Neural cell (in vitro differentiated cells): ENCODE measurements at regions not wholly inside any gene's neighbourhood (a gene's known extent, or its start where the extent isn't known, plus 50 kb on each side); places are given as distances from the start of the nearest gene placed in this dataset.

Source experiments
- EP300 ChIP-seq: fragments of 450-650 bp; conservative IDR thresholded peaks from 2 replicates; pipeline ENCODE4 v1.6.1; 2014; ENCODE audit warnings: antibody characterized with exemption, mild to moderate bottlenecking, moderate library complexity; ENCODE audit not compliant: poor library complexity, severe bottlenecking
- EZH2 ChIP-seq: fragments of 200-600, 300-800 bp; shearing (Covaris generic), sonication (generic); IDR thresholded peaks from 2 replicates; pipeline ENCODE4 v1.6.1; 2014; ENCODE audit warnings: antibody characterized with exemption, low read length, borderline replicate concordance, mild to moderate bottlenecking; ENCODE audit not compliant: insufficient read depth, poor library complexity, severe bottlenecking
- MXI1 ChIP-seq: fragments of 450-650 bp; conservative IDR thresholded peaks from 2 replicates; pipeline ENCODE4 v1.6.1; 2014; ENCODE audit warnings: antibody characterized with exemption, mild to moderate bottlenecking; ENCODE audit not compliant: poor library complexity, severe bottlenecking
- POLR2AphosphoS5 ChIP-seq: IDR thresholded peaks from 2 replicates; pipeline ENCODE4 v1.6.1; 2012
- RAD21 ChIP-seq: fragments of 450-650 bp; conservative IDR thresholded peaks from 2 replicates; pipeline ENCODE4 v1.6.1; 2014; ENCODE audit warnings: antibody characterized with exemption, mild to moderate bottlenecking, moderate library complexity
- SMC3 ChIP-seq: fragments of 450-650 bp; conservative IDR thresholded peaks from 2 replicates; pipeline ENCODE4 v1.6.1; 2014; ENCODE audit warnings: antibody characterized with exemption, mild to moderate bottlenecking, moderate library complexity; ENCODE audit not compliant: poor library complexity
- TAF1 ChIP-seq: IDR thresholded peaks from 2 replicates; pipeline ENCODE4 v1.6.1; 2012; ENCODE audit warnings: low read depth
- TF ChIP-seq, protein P1 (sequence below): fragments of 450-650 bp; IDR thresholded peaks from 2 replicates; pipeline ENCODE4 v1.5.1; 2014; ENCODE audit warnings: antibody characterized with exemption, mild to moderate bottlenecking, moderate library complexity; ENCODE audit not compliant: poor library complexity, severe bottlenecking
- TF ChIP-seq, protein P2 (sequence below): IDR thresholded peaks from 2 replicates; pipeline ENCODE4 v1.6.1; 2012; ENCODE audit warnings: borderline replicate concordance

DNA sequence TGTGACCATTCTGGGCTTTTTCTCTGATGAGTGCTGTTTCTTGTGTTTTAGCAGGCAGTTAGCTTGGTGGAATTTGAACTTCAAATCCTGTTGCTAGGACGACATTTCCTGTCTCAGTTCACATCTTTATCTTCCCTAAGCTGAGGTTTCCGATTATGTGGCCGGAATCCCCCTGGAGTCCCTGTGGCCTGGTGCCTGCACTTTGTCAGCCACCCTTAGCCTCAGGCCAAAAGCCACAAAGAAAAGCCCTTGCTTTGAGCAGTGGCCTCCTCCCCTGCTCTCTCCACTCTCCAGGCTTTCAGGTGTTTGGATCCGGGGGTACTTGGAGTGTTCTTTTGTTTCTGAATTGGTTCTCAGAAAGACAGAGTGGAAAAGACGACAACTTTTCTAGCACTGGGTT is 59.9 kb upstream of the PMEPA1 start:
- TF ChIP-seq EP300: no peak
- TF ChIP-seq TAF1: no peak
- TF ChIP-seq, protein P1, sequence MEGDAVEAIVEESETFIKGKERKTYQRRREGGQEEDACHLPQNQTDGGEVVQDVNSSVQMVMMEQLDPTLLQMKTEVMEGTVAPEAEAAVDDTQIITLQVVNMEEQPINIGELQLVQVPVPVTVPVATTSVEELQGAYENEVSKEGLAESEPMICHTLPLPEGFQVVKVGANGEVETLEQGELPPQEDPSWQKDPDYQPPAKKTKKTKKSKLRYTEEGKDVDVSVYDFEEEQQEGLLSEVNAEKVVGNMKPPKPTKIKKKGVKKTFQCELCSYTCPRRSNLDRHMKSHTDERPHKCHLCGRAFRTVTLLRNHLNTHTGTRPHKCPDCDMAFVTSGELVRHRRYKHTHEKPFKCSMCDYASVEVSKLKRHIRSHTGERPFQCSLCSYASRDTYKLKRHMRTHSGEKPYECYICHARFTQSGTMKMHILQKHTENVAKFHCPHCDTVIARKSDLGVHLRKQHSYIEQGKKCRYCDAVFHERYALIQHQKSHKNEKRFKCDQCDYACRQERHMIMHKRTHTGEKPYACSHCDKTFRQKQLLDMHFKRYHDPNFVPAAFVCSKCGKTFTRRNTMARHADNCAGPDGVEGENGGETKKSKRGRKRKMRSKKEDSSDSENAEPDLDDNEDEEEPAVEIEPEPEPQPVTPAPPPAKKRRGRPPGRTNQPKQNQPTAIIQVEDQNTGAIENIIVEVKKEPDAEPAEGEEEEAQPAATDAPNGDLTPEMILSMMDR: no peak
- TF ChIP-seq EZH2: no peak
- no peak for TF ChIP-seq POLR2AphosphoS5
- TF ChIP-seq, protein P2, sequence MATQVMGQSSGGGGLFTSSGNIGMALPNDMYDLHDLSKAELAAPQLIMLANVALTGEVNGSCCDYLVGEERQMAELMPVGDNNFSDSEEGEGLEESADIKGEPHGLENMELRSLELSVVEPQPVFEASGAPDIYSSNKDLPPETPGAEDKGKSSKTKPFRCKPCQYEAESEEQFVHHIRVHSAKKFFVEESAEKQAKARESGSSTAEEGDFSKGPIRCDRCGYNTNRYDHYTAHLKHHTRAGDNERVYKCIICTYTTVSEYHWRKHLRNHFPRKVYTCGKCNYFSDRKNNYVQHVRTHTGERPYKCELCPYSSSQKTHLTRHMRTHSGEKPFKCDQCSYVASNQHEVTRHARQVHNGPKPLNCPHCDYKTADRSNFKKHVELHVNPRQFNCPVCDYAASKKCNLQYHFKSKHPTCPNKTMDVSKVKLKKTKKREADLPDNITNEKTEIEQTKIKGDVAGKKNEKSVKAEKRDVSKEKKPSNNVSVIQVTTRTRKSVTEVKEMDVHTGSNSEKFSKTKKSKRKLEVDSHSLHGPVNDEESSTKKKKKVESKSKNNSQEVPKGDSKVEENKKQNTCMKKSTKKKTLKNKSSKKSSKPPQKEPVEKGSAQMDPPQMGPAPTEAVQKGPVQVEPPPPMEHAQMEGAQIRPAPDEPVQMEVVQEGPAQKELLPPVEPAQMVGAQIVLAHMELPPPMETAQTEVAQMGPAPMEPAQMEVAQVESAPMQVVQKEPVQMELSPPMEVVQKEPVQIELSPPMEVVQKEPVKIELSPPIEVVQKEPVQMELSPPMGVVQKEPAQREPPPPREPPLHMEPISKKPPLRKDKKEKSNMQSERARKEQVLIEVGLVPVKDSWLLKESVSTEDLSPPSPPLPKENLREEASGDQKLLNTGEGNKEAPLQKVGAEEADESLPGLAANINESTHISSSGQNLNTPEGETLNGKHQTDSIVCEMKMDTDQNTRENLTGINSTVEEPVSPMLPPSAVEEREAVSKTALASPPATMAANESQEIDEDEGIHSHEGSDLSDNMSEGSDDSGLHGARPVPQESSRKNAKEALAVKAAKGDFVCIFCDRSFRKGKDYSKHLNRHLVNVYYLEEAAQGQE: no peak
- no peak for TF ChIP-seq SMC3
- no peak for TF ChIP-seq RAD21
- TF ChIP-seq MXI1: no peak
